LNCAP (cell line): ENCODE measurements at regions not wholly inside any gene's neighbourhood (a gene's known extent, or its start where the extent isn't known, plus 50 kb on each side); places are given as distances from the start of the nearest gene placed in this dataset.

Source experiments
- CTCF ChIP-seq: fragments of 450-650 bp; IDR thresholded peaks from 2 replicates; pipeline ENCODE4 v1.5.1; 2017; ENCODE audit warnings: mild to moderate bottlenecking

- no peak for TF ChIP-seq CTCF
Measured at GRCh38 chr3:69688400-69688799, 50.9 kb upstream of the MITF start.

GRCh38 chr3:69687641-69688040 lies 51.6 kb upstream of the MITF start:
- no peak for TF ChIP-seq CTCF

GRCh38 chr3:69686056-69686455 lies 53.2 kb upstream of the MITF start:
- TF ChIP-seq CTCF = no peak

DNA sequence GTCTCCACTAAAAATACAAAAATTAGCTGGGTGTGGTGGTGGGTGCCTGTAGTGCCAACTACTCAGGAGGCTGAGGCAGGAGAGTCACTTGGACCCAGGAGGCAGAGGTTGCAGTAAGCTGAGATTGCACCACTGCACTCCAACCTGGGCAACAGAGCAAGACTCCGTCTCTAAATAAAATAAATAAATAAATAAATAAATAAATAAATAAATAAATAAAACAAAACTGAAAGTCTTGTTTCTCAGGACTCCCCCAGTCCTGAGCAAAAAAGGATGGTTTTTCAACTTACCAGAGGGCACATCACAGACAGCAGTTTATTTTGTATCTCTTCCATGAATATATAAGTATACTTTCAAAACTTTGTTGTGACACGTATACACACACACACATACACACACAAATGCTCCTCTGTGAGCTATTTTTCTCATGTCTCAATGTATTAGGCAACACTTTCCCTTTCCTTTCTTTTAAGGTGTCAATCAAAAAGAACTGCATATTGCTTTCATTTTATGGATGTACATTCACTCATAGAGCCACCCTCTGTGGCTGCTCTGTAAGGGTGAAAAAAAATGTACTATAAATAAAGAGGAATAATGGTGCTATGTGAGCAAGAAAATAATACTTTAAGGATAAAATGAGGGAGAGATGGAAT lies 54.8 kb upstream of the MITF start:
- TF ChIP-seq CTCF = no peak

DNA sequence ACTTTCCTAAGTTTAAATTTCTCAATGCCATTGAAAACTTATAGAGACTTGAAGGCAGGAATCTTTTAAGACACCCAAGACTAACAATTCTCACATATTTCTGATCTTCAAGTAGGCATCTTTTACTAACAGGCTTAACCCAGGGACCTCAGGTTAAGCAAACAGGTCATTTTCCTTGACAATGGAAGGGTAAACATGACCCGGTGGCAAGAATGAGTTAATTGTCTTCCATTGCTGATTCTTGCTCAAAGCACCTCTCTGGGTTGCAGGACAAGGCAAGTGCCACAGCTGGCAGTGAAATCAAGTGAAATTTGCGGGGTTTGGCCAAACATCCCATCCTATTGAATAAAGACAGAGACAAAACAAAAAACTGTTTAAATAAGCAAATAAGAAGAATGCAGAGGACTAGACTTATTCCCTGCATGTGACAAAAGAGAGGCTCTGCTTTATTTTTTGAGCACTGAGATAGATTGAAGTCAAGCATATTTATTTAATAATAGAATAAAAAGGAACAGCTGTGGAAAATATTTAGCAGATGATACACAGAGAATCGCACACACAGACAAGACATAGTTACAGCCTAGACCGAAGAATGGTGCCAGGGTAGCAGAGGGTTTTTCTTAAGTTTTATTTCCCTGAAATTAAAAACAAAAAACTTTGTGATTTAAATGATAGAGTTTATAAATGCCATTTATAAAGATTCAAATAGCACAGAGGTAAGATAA lies 56.0 kb upstream of the MITF start:
- TF ChIP-seq CTCF = no peak

GRCh38 chr3:69675786-69676530 lies 63.3 kb upstream of the MITF start:
- TF ChIP-seq CTCF = no peak

DNA sequence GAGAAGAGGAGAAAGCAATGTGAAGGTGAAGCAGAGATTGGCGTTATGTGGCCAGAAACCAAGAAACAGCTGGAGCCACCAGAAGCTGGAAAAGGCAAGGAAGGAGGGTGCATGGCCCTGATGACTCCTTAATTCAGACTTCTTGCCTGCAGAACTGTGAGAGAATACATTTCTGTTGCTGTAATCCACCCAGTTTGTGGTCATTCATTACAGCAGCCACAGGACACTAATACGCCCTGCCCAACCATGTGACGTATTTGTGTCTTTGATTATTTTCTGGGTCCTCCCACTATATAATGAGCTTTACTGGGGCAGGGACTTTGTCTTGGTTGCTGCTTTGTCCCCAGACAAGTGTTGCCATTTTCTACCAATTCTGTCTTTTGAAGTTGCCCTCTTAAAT lies 64.5 kb upstream of the MITF start:
- TF ChIP-seq CTCF = no peak
